HG02938 (cell line): ENCODE measurements at regions not wholly inside any gene's neighbourhood (a gene's known extent, or its start where the extent isn't known, plus 50 kb on each side); places are given as distances from the start of the nearest gene placed in this dataset.

Experiments
- ATAC-seq: cut with Tn5 transposase; IDR thresholded peaks from one replicate; pipeline ENCODE4 v1.9.1; 2021; ENCODE audit warnings: mild to moderate bottlenecking, moderate library complexity; ENCODE audit not compliant: unreplicated experiment

GRCh38 chr11:15757048-15757698 lies 599.2 kb downstream of the SOX6 start:
- no peak for ATAC-seq

- ATAC-seq = no peak
These were observed 597.4 kb downstream of the SOX6 start for GRCh38 chr11:15758857-15759465.

- ATAC-seq = no peak
These were observed 595.1 kb downstream of the SOX6 start for GRCh38 chr11:15761235-15761634.

GRCh38 chr11:15764326-15764725 lies 592.0 kb downstream of the SOX6 start:
- no peak for ATAC-seq

- no peak for ATAC-seq
These were observed 591.4 kb downstream of the SOX6 start for GRCh38 chr11:15764948-15765347.

GRCh38 chr11:15765530-15765929 lies 590.8 kb downstream of the SOX6 start:
- ATAC-seq = no peak

- ATAC-seq = no peak
These were observed 588.0 kb downstream of the SOX6 start for GRCh38 chr11:15768321-15768720.

GRCh38 chr11:15769203-15769602 lies 587.1 kb downstream of the SOX6 start:
- no peak for ATAC-seq

GRCh38 chr11:15770798-15771414 lies 585.4 kb downstream of the SOX6 start:
- no peak for ATAC-seq

- ATAC-seq = no peak
These were observed 583.8 kb downstream of the SOX6 start for GRCh38 chr11:15772547-15772946.

- ATAC-seq = no peak
These were observed 583.4 kb downstream of the SOX6 start for GRCh38 chr11:15772981-15773380.

GRCh38 chr11:15773476-15774387 lies 582.6 kb downstream of the SOX6 start:
- no peak for ATAC-seq

- no peak for ATAC-seq
These were observed 581.9 kb downstream of the SOX6 start for GRCh38 chr11:15774388-15774939.

- no peak for ATAC-seq
These were observed 581.3 kb downstream of the SOX6 start for GRCh38 chr11:15775015-15775541.

- ATAC-seq = no peak
These were observed 580.5 kb downstream of the SOX6 start for GRCh38 chr11:15775797-15776196.

GRCh38 chr11:15776366-15776765 lies 580.0 kb downstream of the SOX6 start:
- no peak for ATAC-seq

- ATAC-seq = no peak
These were observed 576.8 kb downstream of the SOX6 start for GRCh38 chr11:15779518-15779917.

GRCh38 chr11:15780382-15780781 lies 576.0 kb downstream of the SOX6 start:
- ATAC-seq = no peak

GRCh38 chr11:15780837-15781236 lies 575.5 kb downstream of the SOX6 start:
- ATAC-seq = no peak

- no peak for ATAC-seq
These were observed 572.7 kb downstream of the SOX6 start for GRCh38 chr11:15783619-15784018.
